Esophagus squamous epithelium (tissue), 5 donors: ENCODE measurements at regions not wholly inside any gene's neighbourhood (a gene's known extent, or its start where the extent isn't known, plus 50 kb on each side); places are given as distances from the start of the nearest gene placed in this dataset.

Source experiments
- DNase-seq: peaks from one replicate; lab custom pipeline; 2025; lab: John Stamatoyannopoulos, UW
- H3K27ac ChIP-seq, 4 donors: fragments of 200-600 bp; sonication (generic); one replicate each; pipeline ENCODE4 v1.5.1; 2016 to 2019; ENCODE audit warnings: mild to moderate bottlenecking in 1 of 4
- H3K27me3 ChIP-seq, 4 donors: fragments of 200-600 bp; sonication (generic); 1 replicate in 3 of 4; 2 replicates in 1 of 4; pipeline versions ENCODE4 v1.5.1 to v1.6.0; 2017 to 2021; ENCODE audit warnings: antibody characterized with exemption in 1 of 4
- H3K36me3 ChIP-seq, 3 donors: fragments of 200-600 bp; sonication (generic); one replicate each; pipeline ENCODE4 v1.5.1; 2016 to 2019
- H3K4me1 ChIP-seq, 3 donors: fragments of 200-600 bp; sonication (generic); one replicate each; pipeline ENCODE4 v1.5.1; 2017 to 2019
- H3K4me3 ChIP-seq, 4 donors: fragments of 200-600 bp; sonication (generic); 1 replicate in 3 of 4; 2 replicates in 1 of 4; pipeline ENCODE4 v1.5.1; 2016 to 2019; ENCODE audit warnings: mild to moderate bottlenecking in 2 of 4, moderate library complexity in 1 of 4
- H3K9me3 ChIP-seq, 3 donors: fragments of 200-600 bp; sonication (generic); one replicate each; pipeline ENCODE4 v1.5.1; 2016 to 2019
- POLR2A ChIP-seq, 4 donors: fragments of 450-650 bp; IDR thresholded peaks; one replicate each; pipeline ENCODE4 v1.6.1; 2017; ENCODE audit warnings: antibody characterized with exemption in 4 of 4, mild to moderate bottlenecking in 4 of 4, moderate library complexity in 3 of 4
- WGBS, 2 donors: methylation state at CpG; one replicate each; pipeline ENCODE4 v1.1.5; 2018; 5-methylcytosine and 5-hydroxymethylcytosine counted together
- intact Hi-C: fragments of 100-400 bp; cut with DNase I; formaldehyde crosslinking; loops from one replicate; pipeline ENCODE4 v1.15.0; 2022
- TF ChIP-seq, protein P1 (sequence below), 6 experiments: fragments of 450-650 bp in 4 of 6; fragments of 200-600 bp in 2 of 6; sonication (generic) in 2 of 6; IDR thresholded peaks; one replicate each; pipeline ENCODE4 v1.5.1; 2016 to 2019; ENCODE audit warnings: antibody characterized with exemption in 6 of 6, mild to moderate bottlenecking in 4 of 6, moderate library complexity in 4 of 6
- donor health status: DM: yes; HTN: yes; CAD: no.

DNA sequence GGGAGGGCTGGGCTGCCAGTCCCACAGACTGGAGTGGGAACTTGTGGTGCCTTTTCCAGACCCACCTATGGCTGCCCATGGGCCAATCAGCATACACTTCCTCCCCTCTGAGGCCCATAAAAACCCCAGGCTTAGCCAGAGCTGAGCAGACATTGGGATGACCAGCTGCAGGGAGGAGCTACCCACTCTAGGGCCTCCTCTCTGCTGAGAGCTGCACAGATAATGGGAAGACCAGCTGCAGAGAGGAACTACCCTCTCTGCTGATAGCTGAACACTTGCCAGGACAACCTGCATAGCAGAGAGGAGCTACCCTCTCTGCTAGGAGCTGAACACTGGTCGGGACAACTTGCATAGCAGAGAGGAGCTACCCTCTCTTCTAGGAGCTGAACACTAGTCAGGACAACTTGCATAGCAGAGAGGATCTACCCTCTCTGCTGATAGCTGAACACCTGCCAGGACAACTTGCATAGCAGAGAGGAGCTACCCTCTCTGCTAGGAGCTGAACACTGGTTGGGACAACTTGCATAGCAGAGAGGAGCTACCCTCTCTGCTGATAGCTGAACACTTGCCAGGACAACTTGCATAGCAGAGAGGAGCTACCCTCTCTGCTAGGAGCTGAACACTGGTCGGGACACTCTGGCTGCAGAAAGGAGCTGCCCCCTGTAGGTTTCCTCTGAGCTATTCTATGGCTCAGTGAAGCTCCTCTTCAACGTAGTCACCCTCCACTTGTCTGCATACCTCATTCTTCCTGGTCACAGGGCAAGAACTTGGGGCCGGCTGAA, 88.3 kb upstream of the CACUL1 start:
- Histone ChIP-seq H3K27me3 (no peaks in the 10 kb centered on the region), H3K4me1 (peaks cover 0 to 51% (median 20%) of the 10 kb centered on the region in 3 donors), H3K36me3 (no peaks in the 10 kb centered on the region), H3K27ac (no peak overlapping the region), H3K9me3 (no peaks in the 10 kb centered on the region), H3K4me3 (no peak overlapping the region)
- intact Hi-C loops: no loop called here
- TF ChIP-seq, protein P1, sequence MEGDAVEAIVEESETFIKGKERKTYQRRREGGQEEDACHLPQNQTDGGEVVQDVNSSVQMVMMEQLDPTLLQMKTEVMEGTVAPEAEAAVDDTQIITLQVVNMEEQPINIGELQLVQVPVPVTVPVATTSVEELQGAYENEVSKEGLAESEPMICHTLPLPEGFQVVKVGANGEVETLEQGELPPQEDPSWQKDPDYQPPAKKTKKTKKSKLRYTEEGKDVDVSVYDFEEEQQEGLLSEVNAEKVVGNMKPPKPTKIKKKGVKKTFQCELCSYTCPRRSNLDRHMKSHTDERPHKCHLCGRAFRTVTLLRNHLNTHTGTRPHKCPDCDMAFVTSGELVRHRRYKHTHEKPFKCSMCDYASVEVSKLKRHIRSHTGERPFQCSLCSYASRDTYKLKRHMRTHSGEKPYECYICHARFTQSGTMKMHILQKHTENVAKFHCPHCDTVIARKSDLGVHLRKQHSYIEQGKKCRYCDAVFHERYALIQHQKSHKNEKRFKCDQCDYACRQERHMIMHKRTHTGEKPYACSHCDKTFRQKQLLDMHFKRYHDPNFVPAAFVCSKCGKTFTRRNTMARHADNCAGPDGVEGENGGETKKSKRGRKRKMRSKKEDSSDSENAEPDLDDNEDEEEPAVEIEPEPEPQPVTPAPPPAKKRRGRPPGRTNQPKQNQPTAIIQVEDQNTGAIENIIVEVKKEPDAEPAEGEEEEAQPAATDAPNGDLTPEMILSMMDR (IDR thresholded peaks at IDR 0.05): no peak
- no peak for TF ChIP-seq POLR2A (IDR thresholded peaks at IDR 0.05)
- no peak for DNase-seq
- WGBS, 2 donors: 21 to 34% methylated on average over 2 to 3 of the region's 4 CpGs

DNA sequence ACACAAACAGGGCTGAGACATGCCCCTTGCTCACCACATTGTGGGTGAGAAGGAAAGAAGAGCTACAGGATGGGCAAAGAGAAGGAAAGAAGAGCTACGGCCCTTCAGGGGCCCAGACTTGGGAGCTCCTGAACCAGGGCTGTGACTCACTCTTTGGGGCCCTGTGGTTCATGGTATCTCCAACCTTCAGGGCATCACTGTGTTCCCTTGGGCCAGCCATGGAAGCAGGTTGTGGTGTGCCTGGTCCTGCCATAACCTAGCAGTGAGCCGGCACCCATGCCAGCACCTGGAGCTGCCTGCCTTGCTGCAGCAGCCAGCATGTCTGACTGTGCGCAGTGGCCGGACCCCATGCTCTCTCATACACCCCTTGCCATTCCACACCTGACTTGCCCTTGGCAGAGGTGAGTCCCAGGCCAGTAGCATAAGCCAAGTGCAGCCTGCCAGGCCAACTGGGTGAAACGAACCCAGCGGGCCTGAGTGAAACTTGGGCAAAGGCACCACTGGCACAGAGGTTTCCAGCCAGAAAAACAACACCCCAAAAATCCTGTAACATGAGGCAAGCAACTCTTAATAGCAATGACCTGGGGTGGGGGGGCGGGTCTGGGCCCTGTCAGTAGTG, 89.0 kb upstream of the CACUL1 start:
- intact Hi-C loops: no loop called here
- TF ChIP-seq, protein P1 (IDR thresholded peaks at IDR 0.05): no peak
- no peak for TF ChIP-seq POLR2A (IDR thresholded peaks at IDR 0.05)
- no peak overlapping the region for H3K4me3 ChIP-seq
- no peak overlapping the region for H3K27ac ChIP-seq
- H3K4me1 ChIP-seq: peaks cover 0 to 50% (median 20%) of the 10 kb centered on the region in 3 donors
- WGBS, 2 donors: 66 to 80% methylated on average over 1 to 2 of the region's 7 CpGs
- no peaks in the 10 kb centered on the region for H3K9me3 ChIP-seq
- H3K36me3 ChIP-seq: no peaks in the 10 kb centered on the region
- DNase-seq: no peak
- no peaks in the 10 kb centered on the region for H3K27me3 ChIP-seq

DNA sequence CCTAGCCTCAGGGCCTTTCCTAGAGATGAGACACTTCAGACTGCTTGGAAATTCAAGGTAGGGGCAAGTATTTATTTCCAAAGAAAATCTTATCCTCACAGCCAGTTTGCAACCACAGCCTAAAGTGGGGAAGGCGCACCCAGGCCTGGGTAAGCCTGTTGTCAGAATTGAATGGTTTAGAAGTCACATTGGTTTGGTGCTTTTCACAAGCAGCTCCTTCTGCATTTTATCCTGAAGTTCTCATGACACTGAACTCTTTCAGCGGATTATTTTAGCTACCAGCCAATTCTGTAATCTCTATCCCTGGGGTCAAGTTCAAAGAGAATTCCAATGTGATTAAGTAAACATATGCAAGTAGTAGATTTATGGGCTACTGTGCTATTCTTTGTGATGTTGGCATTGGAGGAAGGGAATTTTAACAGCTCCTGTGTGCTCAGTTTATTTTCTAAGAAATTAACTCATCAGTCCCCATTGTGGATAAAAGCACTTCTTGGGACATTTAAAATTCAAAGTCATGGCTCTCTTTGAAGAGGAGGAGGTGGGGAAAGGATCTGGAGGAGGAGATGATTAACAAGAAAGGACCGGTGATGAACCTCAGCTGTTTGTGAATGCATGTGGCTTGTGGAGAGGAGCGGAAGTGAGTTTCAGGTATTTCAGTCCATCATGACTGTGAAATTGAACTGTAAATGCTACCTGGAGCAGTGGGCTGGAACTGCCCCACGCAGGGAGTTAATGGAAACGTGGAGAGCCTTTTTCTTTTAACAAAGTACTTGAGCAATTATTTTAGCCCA, 90.2 kb upstream of the CACUL1 start:
- H3K36me3 ChIP-seq: no peaks in the 10 kb centered on the region
- H3K27ac ChIP-seq: no peak overlapping the region
- WGBS, 2 donors: 54 to 65% methylated on average over 6 of the region's 6 CpGs
- H3K27me3 ChIP-seq: no peaks in the 10 kb centered on the region
- no peaks in the 10 kb centered on the region for H3K9me3 ChIP-seq
- no peak for DNase-seq
- TF ChIP-seq, protein P1 (IDR thresholded peaks at IDR 0.05): no peak
- TF ChIP-seq POLR2A (IDR thresholded peaks at IDR 0.05): no peak
- H3K4me3 ChIP-seq: no peak overlapping the region
- peaks cover 0 to 38% (median 14%) of the 10 kb centered on the region in 3 donors for H3K4me1 ChIP-seq
- intact Hi-C loops: no loop called here

DNA sequence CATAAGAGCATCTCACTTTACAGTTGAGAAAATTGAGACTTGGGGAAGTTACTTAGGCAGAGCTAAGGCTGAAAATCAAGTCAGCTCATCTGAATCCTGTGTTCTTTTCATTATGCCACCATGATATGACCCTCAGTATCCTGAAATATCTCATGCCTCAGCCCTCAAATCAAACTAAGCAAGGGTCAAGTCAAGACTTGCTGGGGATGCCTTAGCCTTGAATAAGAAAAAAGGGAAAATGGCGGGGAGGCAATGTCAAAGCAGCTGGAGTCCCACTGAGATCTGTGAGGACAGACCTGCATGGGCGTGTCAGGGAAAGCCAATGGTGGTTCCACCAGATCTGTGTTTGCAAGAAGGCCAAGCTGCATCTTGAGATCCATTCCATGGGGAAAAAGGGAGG, 91.0 kb upstream of the CACUL1 start:
- Histone ChIP-seq H3K4me3 (no peak overlapping the region), H3K4me1 (peaks cover 0 to 30% (median 11%) of the 10 kb centered on the region in 3 donors), H3K27ac (no peak overlapping the region), H3K27me3 (no peaks in the 10 kb centered on the region), H3K36me3 (no peaks in the 10 kb centered on the region), H3K9me3 (no peaks in the 10 kb centered on the region)
- TF ChIP-seq, protein P1 (IDR thresholded peaks at IDR 0.05): no peak
- TF ChIP-seq POLR2A (IDR thresholded peaks at IDR 0.05): no peak
- WGBS, 2 donors: 61 to 69% methylated on average over 2 of the region's 2 CpGs
- DNase-seq: no peak
- intact Hi-C loops: no loop called here
